Spleen (tissue), 7 donors: ENCODE measurements at regions not wholly inside any gene's neighbourhood (a gene's known extent, or its start where the extent isn't known, plus 50 kb on each side); places are given as distances from the start of the nearest gene placed in this dataset.

Experiments used
- CTCF ChIP-seq, 11 experiments: fragments of 200-600 bp in 7 of 11; fragments of 450-650 bp in 4 of 11; sonication (generic) in 4 of 11; IDR thresholded peaks in 8 of 11; conservative IDR thresholded peaks in 3 of 11; 1 replicate in 7 of 11; 2 replicates in 4 of 11; pipeline versions ENCODE4 v1.4.0 to v1.8.0; 2016 to 2021; ENCODE audit warnings: antibody characterized with exemption in 11 of 11, inconsistent platforms in 4 of 11, mild to moderate bottlenecking in 1 of 11
- POLR2A ChIP-seq, 3 donors: fragments of 450-650 bp; IDR thresholded peaks; one replicate each; pipeline ENCODE4 v1.5.1; 2017; ENCODE audit warnings: antibody characterized with exemption in 3 of 3, mild to moderate bottlenecking in 1 of 3
- donor health status: DM: no; HTN: no; CAD: no; lungs with moderate emphysema.
- donor health status: DM: no; HTN: no; CAD: no.
- donor health status: DM: no; HTN: no; CAD: no.

DNA sequence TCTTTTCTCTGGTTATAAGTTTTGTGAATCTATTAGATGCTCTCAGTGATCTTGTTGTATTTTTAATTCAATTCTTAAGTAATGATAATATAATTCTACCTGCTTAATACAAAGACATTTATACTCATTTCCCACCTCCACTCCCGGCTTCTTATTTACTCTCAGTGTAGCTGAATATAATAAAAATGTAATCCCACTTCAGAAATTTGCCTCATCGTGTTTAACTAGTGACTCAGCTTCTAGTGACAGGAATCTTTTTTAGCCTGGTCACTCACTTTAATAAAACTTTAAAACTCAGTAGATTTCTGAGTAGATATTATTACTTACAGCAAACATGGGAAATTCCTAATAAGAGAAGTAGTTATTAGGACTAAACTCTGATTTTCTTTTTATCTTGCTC, 1506.2 kb upstream of the LRRTM3 start:
- TF ChIP-seq CTCF (IDR thresholded peaks at IDR 0.05 in 8 of 11, conservative IDR thresholded peaks at IDR 0.05 in 3 of 11) (no peak), POLR2A (IDR thresholded peaks at IDR 0.05) (no peak)
